Psoas muscle (tissue), 7 donors: ENCODE measurements at regions not wholly inside any gene's neighbourhood (a gene's known extent, or its start where the extent isn't known, plus 50 kb on each side); places are given as distances from the start of the nearest gene placed in this dataset.

Source experiments
- ATAC-seq, 4 donors: fragments of 200-7000 bp; cut with Tn5 transposase; one replicate each; pipeline ENCODE4 v1.9.1; 2020; ENCODE audit warnings: moderate library complexity in 3 of 4, mild to moderate bottlenecking in 2 of 4
- DNase-seq, 2 donors: peaks; one replicate each; pipeline ENCODE4 v3.0.0-alpha.2; 2020
- H3K27ac ChIP-seq: fragments of 200-600 bp; one replicate; pipeline ENCODE4 v1.8.0; 2022
- H3K27me3 ChIP-seq, 3 donors: fragments of 200-600 bp in 1 of 3; one replicate each; pipeline versions ENCODE4 v1.6.1 to v1.8.0; 2013 to 2022; ENCODE audit warnings: low read length in 2 of 3, mild to moderate bottlenecking in 2 of 3, moderate library complexity in 1 of 3; ENCODE audit not compliant: insufficient read depth in 3 of 3
- H3K36me3 ChIP-seq, 2 donors: fragments of 200-600 bp in 1 of 2; one replicate each; pipeline versions ENCODE4 v1.6.1 to v1.8.0; 2013 to 2022; ENCODE audit warnings: low read depth in 1 of 2, mild to moderate bottlenecking in 1 of 2, moderate library complexity in 1 of 2; ENCODE audit not compliant: insufficient read depth in 1 of 2
- H3K4me1 ChIP-seq: fragments of 200-600 bp; one replicate; pipeline ENCODE4 v1.8.0; 2022
- H3K4me3 ChIP-seq: fragments of 200-600 bp; one replicate; pipeline ENCODE4 v1.8.0; 2022; ENCODE audit warnings: mild to moderate bottlenecking
- H3K9me3 ChIP-seq: fragments of 200-600 bp; one replicate; pipeline ENCODE4 v1.8.0; 2022
- WGBS, 3 donors: extraction: QIAGEN DNeasy Blood & Tissue Kit; methylation state at CpG; one replicate each; pipeline versions ENCODE4 v1.1.6 to v1.1.7; 2013; 5-methylcytosine and 5-hydroxymethylcytosine counted together
- intact Hi-C, 2 donors: fragments of 100-400 bp; cut with DNase I; formaldehyde crosslinking; loops; one replicate each; pipeline versions ENCODE4 v1.11.0 to v1.14.2; 2022
- TF ChIP-seq, protein P1 (sequence below): fragments of 200-600 bp; IDR thresholded peaks from one replicate; pipeline ENCODE4 v1.8.0; 2022; ENCODE audit warnings: antibody characterized with exemption
- donor health status: healthy with polysubstance abuse.
- donor health status: DM: no; HTN: no; CAD: no; lungs with moderate emphysema.
- donor health status: Bipolar disorder and iron deficiency.
- donor health status: healthy.
- donor health status: DM: yes; HTN: yes; CAD: no.
- donor health status: DM: no; HTN: no; CAD: no.
- donor health status: DM: yes; HTN: yes; CAD: no.

- H3K27ac ChIP-seq: no peak overlapping the region
- DNase-seq (no peak), ATAC-seq (no peak)
- H3K27me3 ChIP-seq: no peaks in the 10 kb centered on the region
- no peaks in the 10 kb centered on the region for H3K9me3 ChIP-seq
- intact Hi-C loops: no loop called here
- H3K4me3 ChIP-seq: no peak overlapping the region
- H3K4me1 ChIP-seq: no peaks in the 10 kb centered on the region
- WGBS, 3 donors: 87 to 93% (median 89%) methylated on average over 6 of the region's 6 CpGs
- H3K36me3 ChIP-seq: no peaks in the 10 kb centered on the region
- TF ChIP-seq, protein P1, sequence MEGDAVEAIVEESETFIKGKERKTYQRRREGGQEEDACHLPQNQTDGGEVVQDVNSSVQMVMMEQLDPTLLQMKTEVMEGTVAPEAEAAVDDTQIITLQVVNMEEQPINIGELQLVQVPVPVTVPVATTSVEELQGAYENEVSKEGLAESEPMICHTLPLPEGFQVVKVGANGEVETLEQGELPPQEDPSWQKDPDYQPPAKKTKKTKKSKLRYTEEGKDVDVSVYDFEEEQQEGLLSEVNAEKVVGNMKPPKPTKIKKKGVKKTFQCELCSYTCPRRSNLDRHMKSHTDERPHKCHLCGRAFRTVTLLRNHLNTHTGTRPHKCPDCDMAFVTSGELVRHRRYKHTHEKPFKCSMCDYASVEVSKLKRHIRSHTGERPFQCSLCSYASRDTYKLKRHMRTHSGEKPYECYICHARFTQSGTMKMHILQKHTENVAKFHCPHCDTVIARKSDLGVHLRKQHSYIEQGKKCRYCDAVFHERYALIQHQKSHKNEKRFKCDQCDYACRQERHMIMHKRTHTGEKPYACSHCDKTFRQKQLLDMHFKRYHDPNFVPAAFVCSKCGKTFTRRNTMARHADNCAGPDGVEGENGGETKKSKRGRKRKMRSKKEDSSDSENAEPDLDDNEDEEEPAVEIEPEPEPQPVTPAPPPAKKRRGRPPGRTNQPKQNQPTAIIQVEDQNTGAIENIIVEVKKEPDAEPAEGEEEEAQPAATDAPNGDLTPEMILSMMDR: no peak
These were observed 136.4 kb downstream of the KLF6 start for GRCh38 chr10:3648576-3648975.

GRCh38 chr10:3648170-3648569 is 136.8 kb downstream of the KLF6 start:
- Histone ChIP-seq H3K27me3 (no peaks in the 10 kb centered on the region), H3K4me1 (no peaks in the 10 kb centered on the region), H3K4me3 (no peak overlapping the region), H3K9me3 (no peaks in the 10 kb centered on the region), H3K36me3 (no peaks in the 10 kb centered on the region), H3K27ac (no peak overlapping the region)
- ATAC-seq (no peak), DNase-seq (no peak)
- TF ChIP-seq, protein P1: no peak
- WGBS, 3 donors: 53 to 73% (median 69%) methylated on average over 6 of the region's 6 CpGs
- intact Hi-C loops: no loop called here

GRCh38 chr10:3647074-3647473 is 137.9 kb downstream of the KLF6 start:
- Histone ChIP-seq H3K36me3 (no peaks in the 10 kb centered on the region), H3K9me3 (no peaks in the 10 kb centered on the region), H3K27me3 (no peaks in the 10 kb centered on the region), H3K4me1 (no peaks in the 10 kb centered on the region), H3K27ac (no peak overlapping the region), H3K4me3 (no peak overlapping the region)
- no peak for ATAC-seq
- intact Hi-C loops: no loop called here
- 84 to 94% (median 89%) methylated on average over 8 of the region's 8 CpGs for WGBS, 3 donors
- TF ChIP-seq, protein P1: no peak
- no peak for DNase-seq

DNA sequence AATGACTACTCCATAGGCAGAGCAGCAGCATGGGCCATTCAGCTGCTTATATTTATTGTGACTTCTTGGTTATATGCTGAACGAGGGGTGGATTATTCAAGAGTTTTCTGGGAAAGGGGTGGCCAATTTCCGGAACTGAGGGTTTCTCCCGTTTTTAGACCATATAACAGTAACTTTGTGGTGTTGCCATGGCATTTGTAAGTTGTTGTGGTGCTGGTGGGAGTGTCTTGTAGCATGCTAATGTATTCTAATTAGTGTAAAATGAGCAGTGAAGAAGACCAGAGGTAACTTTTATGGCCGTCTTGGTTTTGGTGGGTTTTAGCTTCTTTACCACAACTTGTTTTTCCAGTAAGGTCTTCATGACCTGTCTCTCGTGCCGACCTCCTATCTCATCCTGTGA is 139.6 kb downstream of the KLF6 start:
- ATAC-seq: no peak
- no peaks in the 10 kb centered on the region for H3K36me3 ChIP-seq
- TF ChIP-seq, protein P1: no peak
- H3K27ac ChIP-seq: no peak overlapping the region
- H3K4me1 ChIP-seq: no peaks in the 10 kb centered on the region
- intact Hi-C loops: no loop called here
- no peaks in the 10 kb centered on the region for H3K9me3 ChIP-seq
- 90 to 92% (median 92%) methylated on average over 6 of the region's 6 CpGs for WGBS, 3 donors
- H3K27me3 ChIP-seq: no peaks in the 10 kb centered on the region
- H3K4me3 ChIP-seq: no peak overlapping the region
- no peak for DNase-seq

- TF ChIP-seq, protein P1: no peak
- intact Hi-C loops: no loop called here
- Histone ChIP-seq H3K27ac (no peak overlapping the region), H3K27me3 (no peaks in the 10 kb centered on the region), H3K36me3 (no peaks in the 10 kb centered on the region), H3K9me3 (no peaks in the 10 kb centered on the region), H3K4me1 (no peaks in the 10 kb centered on the region), H3K4me3 (no peak overlapping the region)
- no peak for DNase-seq
- ATAC-seq: no peak
- 81 to 87% (median 84%) methylated on average over 10 of the region's 10 CpGs for WGBS, 3 donors
These were observed 144.2 kb downstream of the KLF6 start for GRCh38 chr10:3640816-3641215.
